Epidermal melanocyte (primary cell): ENCODE measurements at regions not wholly inside any gene's neighbourhood (a gene's known extent, or its start where the extent isn't known, plus 50 kb on each side); places are given as distances from the start of the nearest gene placed in this dataset.
"Not testable (repeated sequence)": the region's sequence is repeated elsewhere in the genome, so short reads cannot be mapped to it uniquely, and the experiment has no call there.

ENCODE experiments used
- DNase-seq: peaks from one replicate; pipeline ENCODE4 v3.0.0; 2011; ENCODE audit warnings: low spot score; ENCODE audit not compliant: insufficient read length

DNA sequence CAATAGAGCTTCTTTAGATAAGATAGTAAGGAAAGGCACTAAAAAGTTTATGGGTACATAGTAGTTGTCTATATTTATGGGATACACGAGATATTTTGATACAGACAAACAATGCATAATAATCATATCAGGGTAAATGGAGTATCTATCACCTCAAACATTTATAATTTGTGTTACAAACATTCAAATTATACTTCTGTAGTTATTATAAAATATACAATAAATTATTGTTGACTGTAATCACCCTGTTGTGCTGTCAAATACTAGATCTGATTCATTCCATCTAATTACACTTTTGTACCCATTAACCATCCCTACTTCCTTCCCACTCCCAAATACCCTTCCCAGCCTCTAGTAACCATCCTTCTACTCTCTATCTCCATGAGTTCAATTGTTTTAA is 179.7 kb downstream of the FOXG1 start:
- no peak for DNase-seq

DNA sequence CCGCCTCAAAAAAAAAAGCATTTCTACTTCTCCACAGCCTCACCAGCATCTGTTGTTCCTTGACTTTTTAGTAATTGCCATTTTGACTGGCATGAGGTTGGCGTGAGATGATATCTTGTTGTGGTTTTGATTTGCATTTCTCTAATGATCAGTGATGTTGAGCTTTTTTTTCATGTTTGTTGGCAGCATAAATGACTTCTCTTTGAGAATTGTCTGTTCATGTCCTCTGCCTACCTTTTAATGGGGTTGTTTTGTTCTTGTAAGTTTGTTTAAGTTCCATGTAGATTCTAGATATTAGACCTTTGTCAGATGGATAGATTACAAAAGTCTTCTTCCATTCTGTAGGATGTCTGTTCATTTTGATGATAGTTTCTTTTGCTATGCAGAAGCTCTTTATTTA is 182.9 kb downstream of the FOXG1 start:
- DNase-seq = no peak

DNA sequence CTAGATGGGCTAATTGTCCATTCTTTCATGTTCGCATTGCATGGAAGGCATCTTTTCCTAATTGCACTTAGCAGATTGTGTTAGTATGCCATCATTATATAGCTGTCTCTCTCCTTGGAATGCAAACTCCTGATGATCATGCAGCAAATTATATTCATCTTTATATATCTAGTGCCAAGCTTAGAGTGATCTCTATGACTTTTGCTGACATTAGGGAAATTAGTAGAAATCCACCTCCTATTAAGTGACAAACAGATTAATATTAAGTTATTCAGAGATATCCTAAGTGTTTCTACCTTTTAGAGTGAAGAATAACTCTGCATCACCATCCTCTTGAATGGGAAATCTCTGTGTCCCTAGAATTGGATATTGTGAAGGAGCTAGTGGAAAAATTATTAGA is 185.6 kb downstream of the FOXG1 start:
- no peak for DNase-seq

GRCh38 chr14:28952666-28953065 is 186.1 kb downstream of the FOXG1 start:
- no peak for DNase-seq

- DNase-seq = no peak
These were observed 187.4 kb downstream of the FOXG1 start for GRCh38 chr14:28953973-28954372.

GRCh38 chr14:28966416-28967233 is 200.0 kb downstream of the FOXG1 start:
- no peak for DNase-seq

DNA sequence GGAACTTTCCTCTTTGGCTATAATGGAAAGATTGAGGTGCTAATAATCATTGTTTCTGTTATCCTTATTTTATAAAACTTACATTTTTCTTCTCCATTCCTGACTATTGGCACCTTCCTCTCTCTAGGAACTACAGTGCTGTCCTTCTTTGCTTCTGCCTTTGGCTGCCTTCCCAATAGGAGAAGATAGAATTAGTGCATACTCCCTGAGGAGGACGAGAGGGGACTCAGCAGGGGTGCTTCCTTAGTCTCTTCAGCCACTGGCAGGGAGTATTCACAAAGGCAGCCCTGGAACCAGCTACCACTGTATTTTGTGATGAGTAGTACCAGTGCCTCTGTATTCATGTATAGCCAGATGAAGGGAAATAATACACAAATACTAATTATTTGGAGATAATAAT is 208.5 kb downstream of the FOXG1 start:
- DNase-seq = no peak

- DNase-seq = no peak
These were observed 215.6 kb downstream of the FOXG1 start for GRCh38 chr14:28982228-28982627.

GRCh38 chr14:28983279-28983678 is 216.7 kb downstream of the FOXG1 start:
- no peak for DNase-seq

DNA sequence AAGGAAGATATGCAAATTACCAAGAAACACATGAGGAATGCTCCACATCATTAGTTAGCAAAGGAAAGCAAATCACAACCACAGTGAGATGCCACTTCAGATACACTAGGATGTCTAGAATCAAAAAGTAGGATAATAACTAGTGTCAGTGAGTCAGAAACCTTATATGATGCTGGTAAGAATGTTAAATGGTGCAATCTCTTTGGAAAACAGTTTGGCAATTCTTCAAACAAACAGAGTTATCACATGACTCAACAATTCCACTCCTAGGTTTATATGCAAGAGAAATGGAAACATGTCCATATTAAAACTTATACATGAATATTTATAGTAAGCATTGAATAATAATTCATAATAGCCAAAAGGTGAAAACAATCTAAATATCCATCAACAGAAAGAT is 220.9 kb downstream of the FOXG1 start:
- DNase-seq = no peak

DNA sequence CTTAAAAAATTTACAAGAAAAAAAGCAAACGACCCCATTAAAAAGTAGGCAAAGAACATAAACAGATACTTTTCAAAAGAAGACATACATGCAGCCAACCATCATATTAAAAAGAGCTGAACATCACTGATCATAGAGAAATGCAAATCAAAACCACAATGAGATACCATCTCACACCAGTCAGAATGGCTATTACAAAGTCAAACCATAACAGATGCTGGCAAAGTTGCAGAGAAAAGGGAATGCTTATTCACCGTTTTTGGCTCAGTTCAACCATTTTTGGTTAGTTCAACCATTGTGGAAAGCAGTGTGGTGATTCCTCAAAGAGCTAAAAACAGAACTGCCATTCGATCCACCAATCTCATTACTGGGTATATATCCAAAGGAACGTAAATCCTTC is 230.6 kb downstream of the FOXG1 start:
- not testable (repeated sequence) for DNase-seq

- DNase-seq = no peak
These were observed 233.1 kb downstream of the FOXG1 start for GRCh38 chr14:28999656-29000055.

DNA sequence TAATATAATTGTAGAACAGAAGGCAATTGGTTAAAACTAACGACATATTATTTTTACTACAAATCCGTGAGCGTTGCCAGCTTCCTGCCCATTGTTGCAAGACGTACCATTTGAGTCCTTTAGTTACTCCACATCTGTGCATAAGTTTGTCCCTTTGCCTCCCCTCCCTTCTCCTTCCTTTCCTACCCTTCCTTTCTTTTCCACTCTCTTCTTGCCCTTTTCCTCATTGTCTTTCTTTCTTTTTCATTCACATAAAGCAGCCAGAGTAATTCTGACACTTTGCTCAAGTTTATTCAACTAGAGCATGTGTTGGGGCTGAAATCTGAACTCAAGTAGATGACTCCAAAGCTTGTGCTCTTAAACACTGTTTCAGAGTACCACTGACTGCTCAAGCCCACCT is 239.1 kb downstream of the FOXG1 start:
- no peak for DNase-seq

DNA sequence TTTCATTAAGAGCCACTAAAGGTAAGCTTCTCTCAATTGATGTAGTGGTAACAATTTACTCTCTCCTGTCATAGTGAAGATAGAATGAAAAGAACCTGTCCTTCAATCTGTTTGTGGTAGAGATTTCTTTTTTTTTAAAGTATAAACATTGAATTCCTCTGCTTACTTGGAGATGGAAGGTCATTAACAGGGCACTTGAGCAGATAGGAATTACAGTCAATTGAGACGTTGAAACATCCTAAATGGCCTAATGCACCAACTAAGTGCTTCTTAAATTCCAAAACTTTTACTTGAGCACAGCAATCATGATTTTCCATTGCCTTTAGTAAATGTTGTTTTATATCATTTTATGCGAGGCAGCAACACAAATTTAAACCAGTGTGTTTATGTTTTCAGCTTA is 241.4 kb downstream of the FOXG1 start:
- no peak for DNase-seq

DNA sequence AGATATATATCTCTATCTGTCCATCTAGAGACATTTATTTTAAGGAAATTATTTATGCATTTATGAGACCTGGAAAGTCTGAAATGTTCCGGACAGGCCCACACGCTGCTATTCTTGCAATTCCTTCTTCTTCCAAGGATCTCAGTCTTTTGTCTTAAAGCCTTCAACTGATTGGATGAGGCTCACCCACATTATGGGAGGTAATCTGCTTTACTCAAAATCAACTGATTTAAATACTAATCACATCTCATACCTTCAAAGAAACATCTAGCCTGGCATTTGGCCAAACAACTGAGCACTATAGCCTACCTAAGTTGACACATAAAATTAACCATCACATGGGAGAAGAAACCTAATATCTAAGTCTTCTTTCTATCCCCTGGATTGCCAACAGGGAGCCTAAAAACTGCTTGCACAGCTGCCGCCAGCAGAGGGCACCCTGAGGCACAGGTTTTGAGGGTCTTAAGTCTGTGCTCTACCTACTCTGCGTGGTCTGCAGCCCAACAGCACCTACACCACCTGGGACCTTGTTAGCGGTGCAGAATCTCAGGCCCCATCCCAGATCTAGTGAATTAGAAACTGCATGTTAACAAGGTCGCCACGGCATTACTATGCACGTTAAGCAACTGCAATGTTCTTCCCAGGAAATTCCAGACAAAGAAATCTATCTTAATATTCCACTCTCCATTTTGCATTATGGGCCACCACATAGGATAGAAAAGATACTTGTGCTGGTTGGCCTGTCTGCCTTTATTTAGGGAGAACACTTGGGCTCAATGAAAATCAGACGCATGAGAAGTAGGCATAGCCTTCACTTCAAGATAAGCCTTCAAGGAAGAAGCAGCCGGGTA is 249.7 kb downstream of the FOXG1 start:
- no peak for DNase-seq

- not testable (repeated sequence) for DNase-seq
These were observed 256.9 kb downstream of the FOXG1 start for GRCh38 chr14:29023505-29023904.

- not testable (repeated sequence) for DNase-seq
These were observed 260.9 kb downstream of the FOXG1 start for GRCh38 chr14:29027441-29027840.

GRCh38 chr14:29027941-29028705 is 261.5 kb downstream of the FOXG1 start:
- not testable (repeated sequence) for DNase-seq

DNA sequence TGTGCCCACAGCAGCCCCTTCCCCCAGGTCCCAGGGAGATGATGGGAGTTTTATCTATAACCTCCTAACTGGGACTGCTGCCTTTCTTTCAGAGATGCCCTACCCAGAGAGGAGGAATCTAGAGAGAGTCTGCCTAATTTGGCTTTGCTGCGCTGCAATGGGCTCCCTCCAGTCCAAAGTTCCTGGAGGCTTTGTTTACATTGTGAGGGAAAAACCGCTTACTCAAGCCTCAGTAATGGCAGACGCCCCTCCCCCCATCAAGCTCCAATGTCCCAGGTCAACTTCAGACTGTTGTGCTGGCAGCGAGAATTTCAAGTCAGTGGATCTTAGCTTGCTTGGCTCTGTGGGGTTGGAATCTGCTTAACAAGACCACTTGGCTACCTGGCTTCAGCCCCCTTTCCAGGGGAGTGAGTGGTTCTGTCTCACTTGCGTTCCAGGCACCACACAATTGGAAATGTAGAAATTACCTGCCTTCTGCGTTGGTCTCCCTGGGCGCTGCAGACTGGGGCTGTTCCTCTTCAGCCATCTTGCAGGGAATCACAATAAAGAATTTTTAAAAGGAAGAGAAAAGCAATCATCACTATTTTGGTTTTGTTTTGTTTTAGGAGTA is 262.5 kb downstream of the FOXG1 start:
- DNase-seq = no peak

- DNase-seq = no peak
These were observed 263.5 kb downstream of the FOXG1 start for GRCh38 chr14:29030121-29030520.

DNA sequence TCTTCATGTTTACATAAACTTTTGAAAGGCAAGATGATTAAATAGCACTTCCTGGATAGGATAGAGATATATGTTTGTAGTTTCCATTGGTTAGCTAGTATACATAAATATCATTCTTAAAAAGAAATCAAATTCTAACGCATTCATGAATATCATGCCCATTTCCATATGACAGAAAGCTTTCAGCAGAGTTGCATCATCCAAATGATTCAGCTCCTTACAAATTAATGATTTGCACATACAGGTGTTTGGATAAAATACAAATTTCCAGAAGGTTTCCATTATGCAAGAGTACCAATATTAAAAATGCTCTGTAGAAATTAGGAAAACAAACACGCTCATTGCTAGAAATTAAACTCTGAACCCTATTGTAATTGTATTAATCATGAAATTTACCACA is 264.4 kb downstream of the FOXG1 start:
- no peak for DNase-seq
